Pancreas (tissue), 10 donors: ENCODE measurements at regions not wholly inside any gene's neighbourhood (a gene's known extent, or its start where the extent isn't known, plus 50 kb on each side); places are given as distances from the start of the nearest gene placed in this dataset.

ENCODE experiments used
- ATAC-seq, 4 donors: fragments of 200-7000 bp; cut with Tn5 transposase; one replicate each; pipeline versions ENCODE4 v1.8.0 to v1.9.1; 2020; ENCODE audit warnings: mild to moderate bottlenecking in 4 of 4, moderate library complexity in 4 of 4
- DNase-seq, 6 donors: peaks; one replicate each; pipeline ENCODE4 v3.0.0-alpha.2; 2020
- FAIRE-seq: peaks from 2 replicates; lab custom pipeline; 2012; peaks lifted over from hg19 to GRCh38; lab: Jason Lieb, UNC
- H3K27ac ChIP-seq, 4 donors: fragments of 200-600 bp; sonication (generic); 1 replicate in 3 of 4; 2 replicates in 1 of 4; pipeline versions ENCODE4 v1.5.0 to v1.8.0; 2020
- H3K27me3 ChIP-seq, 4 donors: fragments of 200-600 bp; one replicate each; pipeline ENCODE4 v1.8.0; 2021
- H3K36me3 ChIP-seq, 3 donors: fragments of 200-600 bp; sonication (generic) in 1 of 3; one replicate each; pipeline versions ENCODE4 v1.5.0 to v1.8.0; 2020 to 2021
- H3K4me1 ChIP-seq, 3 donors: fragments of 200-600 bp; one replicate each; pipeline ENCODE4 v1.8.0; 2021
- H3K4me3 ChIP-seq, 4 donors: fragments of 200-600 bp; sonication (generic) in 2 of 4; one replicate each; pipeline versions ENCODE4 v1.5.0 to v1.8.0; 2020 to 2021
- H3K9me3 ChIP-seq, 4 donors: fragments of 200-600 bp; one replicate each; pipeline ENCODE4 v1.8.0; 2021
- CTCF ChIP-seq, 4 donors: fragments of 200-600 bp; sonication (generic) in 3 of 4; IDR thresholded peaks; one replicate each; pipeline versions ENCODE4 v1.5.0 to v1.8.0; 2021; ENCODE audit warnings: antibody characterized with exemption in 4 of 4
- WGBS, 2 donors: extraction: QIAGEN DNeasy Blood & Tissue Kit; methylation state at CpG; one replicate each; pipeline ENCODE4 v1.1.7; 2013; 5-methylcytosine and 5-hydroxymethylcytosine counted together
- intact Hi-C, 3 donors: fragments of 100-400 bp; cut with DNase I; formaldehyde crosslinking; loops; one replicate each; pipeline versions ENCODE4 v1.11.1 to v1.14.2; 2022
- donor health status: healthy with polysubstance abuse.
- donor health status: DM: no; HTN: no; CAD: no; lungs with moderate emphysema.
- donor health status: DM: no; HTN: no; CAD: no.
- donor health status: control.
- donor health status: control.
- donor health status: Bipolar disorder and iron deficiency.
- donor health status: DM: yes; HTN: yes; CAD: no.
- donor health status: DM: no; HTN: no; CAD: no.
- donor health status: DM: no; HTN: no; CAD: no.
- donor health status: DM: yes; HTN: yes; CAD: no.

GRCh38 chr4:31294655-31295480 lies 574.7 kb downstream of the PCDH7 start:
- no peaks in the 10 kb centered on the region for H3K36me3 ChIP-seq
- 70 to 88% methylated on average over 7 of the region's 7 CpGs for WGBS, 2 donors
- no peaks in the 10 kb centered on the region for H3K27me3 ChIP-seq
- TF ChIP-seq CTCF (IDR thresholded peaks at IDR 0.05) = no peak
- no peak for ATAC-seq
- intact Hi-C loops = no loop called here
- FAIRE-seq = no peak
- no peaks in the 10 kb centered on the region for H3K4me1 ChIP-seq
- H3K4me3 ChIP-seq = no peak overlapping the region
- no peaks in the 10 kb centered on the region for H3K9me3 ChIP-seq
- DNase-seq = no peak
- no peak overlapping the region for H3K27ac ChIP-seq

- FAIRE-seq = no peak
- H3K36me3 ChIP-seq = no peaks in the 10 kb centered on the region
- 57 to 60% methylated on average over 1 of the region's 1 CpG for WGBS, 2 donors
- no peak overlapping the region for H3K4me3 ChIP-seq
- no peaks in the 10 kb centered on the region for H3K9me3 ChIP-seq
- ATAC-seq = no peak
- H3K27me3 ChIP-seq = no peaks in the 10 kb centered on the region
- H3K4me1 ChIP-seq = no peaks in the 10 kb centered on the region
- intact Hi-C loops = no loop called here
- H3K27ac ChIP-seq = no peak overlapping the region
- no peak for DNase-seq
- TF ChIP-seq CTCF (IDR thresholded peaks at IDR 0.05) = no peak
Measured at GRCh38 chr4:31298737-31299136, 578.6 kb downstream of the PCDH7 start.

- Histone ChIP-seq H3K36me3 (no peaks in the 10 kb centered on the region), H3K27me3 (no peaks in the 10 kb centered on the region), H3K4me1 (no peaks in the 10 kb centered on the region), H3K4me3 (no peak overlapping the region), H3K27ac (no peak overlapping the region), H3K9me3 (no peaks in the 10 kb centered on the region)
- FAIRE-seq (no peak), ATAC-seq (no peak), DNase-seq (no peak)
- intact Hi-C loops = no loop called here
- 44 to 66% methylated on average over 5 of the region's 5 CpGs for WGBS, 2 donors
- no peak for TF ChIP-seq CTCF (IDR thresholded peaks at IDR 0.05)
Measured at GRCh38 chr4:31307029-31307428, 586.9 kb downstream of the PCDH7 start.

GRCh38 chr4:31324814-31325213 lies 604.6 kb downstream of the PCDH7 start:
- H3K9me3 ChIP-seq = no peaks in the 10 kb centered on the region
- H3K36me3 ChIP-seq = no peaks in the 10 kb centered on the region
- intact Hi-C loops = no loop called here
- FAIRE-seq = no peak
- no peak overlapping the region for H3K4me3 ChIP-seq
- no peaks in the 10 kb centered on the region for H3K4me1 ChIP-seq
- DNase-seq = no peak
- ATAC-seq = no peak
- H3K27ac ChIP-seq = no peak overlapping the region
- no peak for TF ChIP-seq CTCF (IDR thresholded peaks at IDR 0.05)
- H3K27me3 ChIP-seq = no peaks in the 10 kb centered on the region

GRCh38 chr4:31325300-31325699 lies 605.1 kb downstream of the PCDH7 start:
- Histone ChIP-seq H3K27me3 (no peaks in the 10 kb centered on the region), H3K4me3 (no peak overlapping the region), H3K4me1 (no peaks in the 10 kb centered on the region), H3K36me3 (no peaks in the 10 kb centered on the region), H3K9me3 (no peaks in the 10 kb centered on the region), H3K27ac (no peak overlapping the region)
- ATAC-seq (no peak), DNase-seq (no peak), FAIRE-seq (no peak)
- intact Hi-C loops = no loop called here
- 47 to 65% methylated on average over 1 of the region's 1 CpG for WGBS, 2 donors
- no peak for TF ChIP-seq CTCF (IDR thresholded peaks at IDR 0.05)
